SK-N-SH (cell line): ENCODE measurements at regions not wholly inside any gene's neighbourhood (a gene's known extent, or its start where the extent isn't known, plus 50 kb on each side); places are given as distances from the start of the nearest gene placed in this dataset.

Source experiments
- CTCF ChIA-PET: fragments of 300-600, 350-600 bp; formaldehyde crosslinking; extraction: SDS; loops from one replicate; lab custom pipeline; 2021; lab: Yijun Ruan, JAX
- POLR2A ChIA-PET: fragments of 350-600 bp; sonication (Branson Sonifier 250); formaldehyde crosslinking; extraction: SDS; loops from one replicate; lab custom pipeline; 2020; ENCODE audit warnings: antibody characterized with exemption, inconsistent platforms; lab: Yijun Ruan, JAX
- DNase-seq: peaks from one replicate; pipeline ENCODE4 v3.0.0; 2012
- H2AFZ ChIP-seq: fragments of 200-600 bp; sonication (generic); 2 replicates; pipeline ENCODE4 v1.8.1; 2016; ENCODE audit warnings: antibody characterized with exemption, mild to moderate bottlenecking, low read depth
- H3F3A ChIP-seq: fragments of 200-600 bp; sonication (generic); replicated peaks from 2 replicates; pipeline ENCODE3; 2016; ENCODE audit warnings: antibody characterized with exemption, mild to moderate bottlenecking; ENCODE audit not compliant: insufficient read depth
- H3K27ac ChIP-seq, 2 experiments: fragments of 200-500 bp in 1 of 2; fragments of 200-600 bp in 1 of 2; sonication (Bioruptor generic) in 1 of 2; sonication (generic), shearing (Covaris generic) in 1 of 2; 2 replicates each; pipeline versions ENCODE4 v1.5.1 to v1.6.1; 2014 to 2016; ENCODE audit warnings: low read depth in 2 of 2, inconsistent platforms in 1 of 2, low read length in 1 of 2, mild to moderate bottlenecking in 1 of 2, mixed read lengths in 1 of 2
- H3K27me3 ChIP-seq: fragments of 200-600 bp; sonication (generic), shearing (Covaris generic); 2 replicates; pipeline ENCODE4 v1.6.1; 2016; ENCODE audit warnings: mixed run types; ENCODE audit not compliant: insufficient read depth
- H3K36me3 ChIP-seq, 2 experiments: fragments of 200-500 bp in 1 of 2; fragments of 200-600 bp in 1 of 2; sonication (Bioruptor generic) in 1 of 2; sonication (generic) in 1 of 2; replicated peaks in 1 of 2; 2 replicates each; pipeline versions ENCODE3 to v1.5.1; 2014 to 2016; ENCODE audit warnings: low read length in 1 of 2, mild to moderate bottlenecking in 1 of 2; ENCODE audit not compliant: insufficient read depth in 2 of 2, control insufficient read depth in 1 of 2
- H3K4me1 ChIP-seq, 2 experiments: fragments of 200-500 bp in 1 of 2; fragments of 200-600 bp in 1 of 2; sonication (Bioruptor generic) in 1 of 2; sonication (generic), shearing (Covaris generic) in 1 of 2; 2 replicates each; pipeline versions ENCODE4 v1.5.1 to v1.6.1; 2014 to 2016; ENCODE audit warnings: low read depth in 1 of 2, low read length in 1 of 2, mixed run types in 1 of 2; ENCODE audit not compliant: insufficient read depth in 2 of 2, control insufficient read depth in 1 of 2
- H3K4me2 ChIP-seq: fragments of 200-600 bp; sonication (generic), shearing (Covaris generic); 2 replicates; pipeline ENCODE4 v1.6.1; 2017; ENCODE audit warnings: mixed run types
- H3K4me3 ChIP-seq, 2 experiments: fragments of 200-500 bp in 1 of 2; fragments of 200-600 bp in 1 of 2; sonication (Bioruptor generic) in 1 of 2; sonication (generic), shearing (Covaris generic) in 1 of 2; 2 replicates each; pipeline versions ENCODE4 v1.5.1 to v1.8.1; 2014 to 2016; ENCODE audit warnings: low read depth in 2 of 2, inconsistent platforms in 1 of 2, low read length in 1 of 2, mild to moderate bottlenecking in 1 of 2, mixed read lengths in 1 of 2, moderate library complexity in 1 of 2
- H3K79me2 ChIP-seq: fragments of 200-600 bp; sonication (generic); 2 replicates; pipeline ENCODE4 v1.8.1; 2017; ENCODE audit warnings: mild to moderate bottlenecking; ENCODE audit not compliant: insufficient read depth
- H3K9ac ChIP-seq: fragments of 200-600 bp; sonication (generic); 2 replicates; pipeline ENCODE4 v1.6.1; 2017; ENCODE audit warnings: mixed run types
- H3K9me2 ChIP-seq: fragments of 200-600 bp; sonication (generic); 2 replicates; pipeline ENCODE4 v1.6.1; 2017; ENCODE audit warnings: mixed run types
- H3K9me3 ChIP-seq: fragments of 200-600 bp; sonication (generic); 2 replicates; pipeline ENCODE4 v1.6.1; 2017; ENCODE audit warnings: mixed run types, mild to moderate bottlenecking, moderate library complexity
- H4K20me1 ChIP-seq: fragments of 200-600 bp; sonication (generic); 2 replicates; pipeline ENCODE4 v1.6.1; 2017; ENCODE audit warnings: mild to moderate bottlenecking, mixed run types; ENCODE audit not compliant: insufficient read depth
- CHD2 ChIP-seq: fragments of 150-350 bp; IDR thresholded peaks from 2 replicates; pipeline ENCODE4 v1.6.1; 2018; ENCODE audit warnings: low read length; ENCODE audit not compliant: partially characterized antibody
- EZH2phosphoT487 ChIP-seq: fragments of 200-600 bp; sonication (generic); IDR thresholded peaks from 2 replicates; pipeline ENCODE4 v1.6.1; 2017; ENCODE audit warnings: low read depth, mixed run types, mild to moderate bottlenecking, antibody characterized with exemption, moderate library complexity, borderline replicate concordance
- FOSL2 ChIP-seq: IDR thresholded peaks from 2 replicates; pipeline ENCODE4 v1.4.0; 2012; ENCODE audit warnings: low read depth, mild to moderate bottlenecking, moderate library complexity, borderline replicate concordance
- FOXJ3 ChIP-seq: sonication (generic); formaldehyde crosslinking; IDR thresholded peaks from 2 replicates; pipeline ENCODE4 v1.5.1; 2020; ENCODE audit warnings: mild to moderate bottlenecking, missing genetic modification reagents
- GATA2 ChIP-seq: sonication (generic); formaldehyde crosslinking; IDR thresholded peaks from 2 replicates; pipeline ENCODE4 v1.5.0; 2020; ENCODE audit warnings: mild to moderate bottlenecking, missing genetic modification reagents
- MXI1 ChIP-seq: IDR thresholded peaks from 2 replicates; pipeline ENCODE4 v1.6.1; 2012; ENCODE audit warnings: mild to moderate bottlenecking, low read depth, low read length, improper control_type of control experiment
- NRF1 ChIP-seq: IDR thresholded peaks from 2 replicates; pipeline ENCODE4 v1.6.1; 2012; ENCODE audit warnings: low read depth, mild to moderate bottlenecking, low read length
- POLR2AphosphoS5 ChIP-seq: IDR thresholded peaks from 2 replicates; pipeline ENCODE4 v1.6.1; 2012; ENCODE audit warnings: low read depth, low read length
- RAD21 ChIP-seq: IDR thresholded peaks from 2 replicates; pipeline ENCODE4 v1.6.1; 2012; ENCODE audit warnings: mild to moderate bottlenecking, low read length
- RCOR1 ChIP-seq: fragments of 150-350 bp; IDR thresholded peaks from 2 replicates; pipeline ENCODE4 v1.6.1; 2017; ENCODE audit warnings: antibody characterized with exemption, low read length
- RFX5 ChIP-seq: IDR thresholded peaks from 2 replicates; pipeline ENCODE4 v1.6.1; 2012; ENCODE audit warnings: mild to moderate bottlenecking, improper control_type of control experiment, low read length
- RXRA ChIP-seq: IDR thresholded peaks from 2 replicates; pipeline ENCODE4 v1.4.0; 2012; ENCODE audit warnings: low read depth, mild to moderate bottlenecking, borderline replicate concordance
- SIN3A ChIP-seq: IDR thresholded peaks from 2 replicates; pipeline ENCODE4 v1.6.1; 2012; ENCODE audit warnings: low read depth, mild to moderate bottlenecking, low read length, moderate library complexity, borderline replicate concordance
- TAF1 ChIP-seq: IDR thresholded peaks from 2 replicates; pipeline ENCODE4 v1.6.1; 2012; ENCODE audit warnings: low read depth, mild to moderate bottlenecking, low read length, moderate library complexity, borderline replicate concordance
- TCF12 ChIP-seq: IDR thresholded peaks from 2 replicates; pipeline ENCODE4 v1.4.0; 2012
- TEAD4 ChIP-seq: IDR thresholded peaks from 2 replicates; pipeline ENCODE4 v1.4.0; 2012; ENCODE audit warnings: mild to moderate bottlenecking, borderline replicate concordance; ENCODE audit not compliant: insufficient read depth
- YY1 ChIP-seq: IDR thresholded peaks from 2 replicates; pipeline ENCODE4 v1.4.0; 2012; ENCODE audit warnings: low read depth, mild to moderate bottlenecking
- WGBS: methylation state at CpG from one replicate; pipeline ENCODE4 v1.1.6; 2017; ENCODE audit warnings: low lambda C conversion rate; 5-methylcytosine and 5-hydroxymethylcytosine counted together
- TF ChIP-seq, protein P1 (sequence below): IDR thresholded peaks from 2 replicates; pipeline ENCODE4 v1.4.0; 2012; ENCODE audit warnings: low read depth, borderline replicate concordance
- TF ChIP-seq, protein P2 (sequence below): fragments of 200-600 bp; sonication (generic); IDR thresholded peaks from 2 replicates; pipeline ENCODE4 v1.6.1; 2017; ENCODE audit warnings: antibody characterized with exemption, mild to moderate bottlenecking, moderate library complexity
- TF ChIP-seq, protein P3 (sequence below): IDR thresholded peaks from 2 replicates; pipeline ENCODE4; 2012
- TF ChIP-seq, protein P4 (sequence below): fragments of 150-350 bp; IDR thresholded peaks from 2 replicates; pipeline ENCODE4 v1.6.1; 2017; ENCODE audit warnings: antibody characterized with exemption, low read length, low read depth, borderline replicate concordance
- TF ChIP-seq, protein P5 (sequence below): IDR thresholded peaks from 2 replicates; pipeline ENCODE4 v1.4.0; 2012; ENCODE audit warnings: low read depth, borderline replicate concordance

DNA sequence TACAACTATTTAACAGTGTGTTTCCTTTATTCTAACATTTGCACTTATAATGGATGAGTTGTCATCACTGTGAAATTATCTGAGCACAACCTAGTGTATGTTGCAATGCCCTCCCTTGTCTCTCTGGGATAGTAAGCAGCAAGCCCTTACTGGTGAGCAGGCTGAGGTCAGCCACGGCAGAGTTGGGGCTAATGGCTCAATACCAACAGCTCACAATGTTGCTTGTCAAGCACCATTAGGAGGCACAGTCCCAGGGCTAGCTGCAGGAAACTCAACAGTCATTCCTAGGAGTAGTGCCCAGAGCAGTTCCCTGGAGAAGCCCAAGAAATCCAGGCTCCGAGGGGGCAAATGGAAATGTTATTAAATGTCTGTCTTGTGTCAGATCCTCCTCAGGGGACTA lies 858.4 kb downstream of the GRID1 start (continued):
- TF ChIP-seq, protein P1, sequence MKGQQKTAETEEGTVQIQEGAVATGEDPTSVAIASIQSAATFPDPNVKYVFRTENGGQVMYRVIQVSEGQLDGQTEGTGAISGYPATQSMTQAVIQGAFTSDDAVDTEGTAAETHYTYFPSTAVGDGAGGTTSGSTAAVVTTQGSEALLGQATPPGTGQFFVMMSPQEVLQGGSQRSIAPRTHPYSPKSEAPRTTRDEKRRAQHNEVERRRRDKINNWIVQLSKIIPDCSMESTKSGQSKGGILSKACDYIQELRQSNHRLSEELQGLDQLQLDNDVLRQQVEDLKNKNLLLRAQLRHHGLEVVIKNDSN = no peak
- TF ChIP-seq EZH2phosphoT487 = no peak
- no peak for TF ChIP-seq RXRA
- TF ChIP-seq, protein P2, sequence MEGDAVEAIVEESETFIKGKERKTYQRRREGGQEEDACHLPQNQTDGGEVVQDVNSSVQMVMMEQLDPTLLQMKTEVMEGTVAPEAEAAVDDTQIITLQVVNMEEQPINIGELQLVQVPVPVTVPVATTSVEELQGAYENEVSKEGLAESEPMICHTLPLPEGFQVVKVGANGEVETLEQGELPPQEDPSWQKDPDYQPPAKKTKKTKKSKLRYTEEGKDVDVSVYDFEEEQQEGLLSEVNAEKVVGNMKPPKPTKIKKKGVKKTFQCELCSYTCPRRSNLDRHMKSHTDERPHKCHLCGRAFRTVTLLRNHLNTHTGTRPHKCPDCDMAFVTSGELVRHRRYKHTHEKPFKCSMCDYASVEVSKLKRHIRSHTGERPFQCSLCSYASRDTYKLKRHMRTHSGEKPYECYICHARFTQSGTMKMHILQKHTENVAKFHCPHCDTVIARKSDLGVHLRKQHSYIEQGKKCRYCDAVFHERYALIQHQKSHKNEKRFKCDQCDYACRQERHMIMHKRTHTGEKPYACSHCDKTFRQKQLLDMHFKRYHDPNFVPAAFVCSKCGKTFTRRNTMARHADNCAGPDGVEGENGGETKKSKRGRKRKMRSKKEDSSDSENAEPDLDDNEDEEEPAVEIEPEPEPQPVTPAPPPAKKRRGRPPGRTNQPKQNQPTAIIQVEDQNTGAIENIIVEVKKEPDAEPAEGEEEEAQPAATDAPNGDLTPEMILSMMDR = no peak
- TF ChIP-seq YY1 = no peak
- no peak for TF ChIP-seq MXI1
- no peak for TF ChIP-seq TAF1
- no peak for TF ChIP-seq RCOR1
- TF ChIP-seq TCF12 = no peak
- TF ChIP-seq, all 33 proteins: peak for 0

DNA sequence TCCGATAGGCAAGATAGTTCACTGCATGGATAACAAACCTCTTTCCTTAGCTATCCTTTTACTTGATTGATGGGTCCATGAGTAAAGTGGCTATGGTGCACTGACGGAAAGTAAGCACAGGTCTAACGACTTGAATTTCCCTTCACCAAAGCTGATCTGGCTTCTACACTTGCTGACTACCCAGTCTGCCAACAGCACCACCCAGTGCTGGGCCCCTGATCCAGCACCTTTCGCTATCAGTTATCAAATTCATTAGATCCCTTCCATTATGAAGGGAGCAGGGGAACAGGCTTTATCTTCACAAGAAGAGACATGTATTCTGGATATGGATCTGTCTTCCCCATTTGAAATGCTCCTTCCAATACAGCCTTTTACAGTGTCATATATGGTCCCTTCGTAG lies 855.9 kb downstream of the GRID1 start:
- no peak overlapping the region for H3K9ac ChIP-seq
- WGBS = 28% methylated on average over 5 of the region's 5 CpGs
- H3K79me2 ChIP-seq = no peaks in the 10 kb centered on the region
- H3K4me1 ChIP-seq = no peaks in the 10 kb centered on the region
- no peaks in the 10 kb centered on the region for H3K36me3 ChIP-seq
- no peaks in the 10 kb centered on the region for H4K20me1 ChIP-seq
- ChIA-PET CTCF (interaction anchor here (1.3 kb wide), 1 partner anchor 898 kb away, joined by 4 read pairs; no protein-coding TSS in a partner anchor), POLR2A (no interaction called here)
- H3F3A ChIP-seq = no peaks in the 10 kb centered on the region
- no peaks in the 10 kb centered on the region for H3K9me2 ChIP-seq
- H3K4me3 ChIP-seq = no peak overlapping the region
- no peak overlapping the region for H3K27ac ChIP-seq
- no peak for DNase-seq
- TF ChIP-seq RCOR1 = no peak
- no peak overlapping the region for H3K4me2 ChIP-seq
- H3K27me3 ChIP-seq = no peaks in the 10 kb centered on the region
- H2AFZ ChIP-seq = no peak overlapping the region
- H3K9me3 ChIP-seq = no peaks in the 10 kb centered on the region

DNA sequence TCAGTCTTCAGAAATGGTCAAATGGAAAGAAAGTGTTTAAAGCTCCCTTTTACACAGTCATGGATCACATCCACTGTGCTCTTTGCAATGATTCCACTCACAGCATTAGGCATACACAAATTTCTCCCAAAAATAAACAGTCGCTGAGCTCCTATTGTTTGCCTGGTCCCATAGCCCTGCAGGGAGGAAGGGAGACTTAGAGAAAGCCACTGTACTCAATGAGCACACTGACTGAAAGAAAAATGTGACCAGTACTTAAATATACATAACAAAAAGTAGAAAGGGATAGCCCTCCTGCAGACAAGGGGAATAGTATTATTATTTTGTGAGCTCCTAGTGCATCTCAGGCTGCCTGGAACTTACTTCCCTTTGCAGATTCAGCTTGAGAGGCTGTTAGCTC lies 853.2 kb downstream of the GRID1 start:
- Histone ChIP-seq H3K9ac (no peak overlapping the region), H4K20me1 (no peaks in the 10 kb centered on the region), H3K4me3 (no peak overlapping the region), H3K9me2 (no peaks in the 10 kb centered on the region), H3K4me2 (no peak overlapping the region), H3K27ac (no peak overlapping the region), H2AFZ (no peak overlapping the region), H3K4me1 (no peaks in the 10 kb centered on the region), H3K9me3 (no peaks in the 10 kb centered on the region), H3K79me2 (no peaks in the 10 kb centered on the region), H3K36me3 (no peaks in the 10 kb centered on the region), H3K27me3 (no peaks in the 10 kb centered on the region), H3F3A (no peaks in the 10 kb centered on the region)
- CTCF ChIA-PET = no interaction called here
- no peak for DNase-seq
- POLR2A ChIA-PET = no interaction called here
- WGBS = 11% methylated on average over 1 of the region's 1 CpG
- TF ChIP-seq, protein P3, sequence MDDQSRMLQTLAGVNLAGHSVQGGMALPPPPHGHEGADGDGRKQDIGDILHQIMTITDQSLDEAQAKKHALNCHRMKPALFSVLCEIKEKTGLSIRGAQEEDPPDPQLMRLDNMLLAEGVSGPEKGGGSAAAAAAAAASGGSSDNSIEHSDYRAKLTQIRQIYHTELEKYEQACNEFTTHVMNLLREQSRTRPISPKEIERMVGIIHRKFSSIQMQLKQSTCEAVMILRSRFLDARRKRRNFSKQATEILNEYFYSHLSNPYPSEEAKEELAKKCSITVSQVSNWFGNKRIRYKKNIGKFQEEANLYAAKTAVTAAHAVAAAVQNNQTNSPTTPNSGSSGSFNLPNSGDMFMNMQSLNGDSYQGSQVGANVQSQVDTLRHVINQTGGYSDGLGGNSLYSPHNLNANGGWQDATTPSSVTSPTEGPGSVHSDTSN = no peak
- TF ChIP-seq TAF1 (no peak), GATA2 (CRISPR knock-in tag) (no peak), TEAD4 (no peak), CHD2 (no peak), RAD21 (no peak), YY1 (no peak), TCF12 (no peak), POLR2AphosphoS5 (no peak), RFX5 (no peak), FOXJ3 (CRISPR knock-in tag) (no peak), NRF1 (no peak), FOSL2 (no peak), SIN3A (no peak)
- TF ChIP-seq, protein P4, sequence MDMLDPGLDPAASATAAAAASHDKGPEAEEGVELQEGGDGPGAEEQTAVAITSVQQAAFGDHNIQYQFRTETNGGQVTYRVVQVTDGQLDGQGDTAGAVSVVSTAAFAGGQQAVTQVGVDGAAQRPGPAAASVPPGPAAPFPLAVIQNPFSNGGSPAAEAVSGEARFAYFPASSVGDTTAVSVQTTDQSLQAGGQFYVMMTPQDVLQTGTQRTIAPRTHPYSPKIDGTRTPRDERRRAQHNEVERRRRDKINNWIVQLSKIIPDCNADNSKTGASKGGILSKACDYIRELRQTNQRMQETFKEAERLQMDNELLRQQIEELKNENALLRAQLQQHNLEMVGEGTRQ = no peak
- TF ChIP-seq, protein P5, sequence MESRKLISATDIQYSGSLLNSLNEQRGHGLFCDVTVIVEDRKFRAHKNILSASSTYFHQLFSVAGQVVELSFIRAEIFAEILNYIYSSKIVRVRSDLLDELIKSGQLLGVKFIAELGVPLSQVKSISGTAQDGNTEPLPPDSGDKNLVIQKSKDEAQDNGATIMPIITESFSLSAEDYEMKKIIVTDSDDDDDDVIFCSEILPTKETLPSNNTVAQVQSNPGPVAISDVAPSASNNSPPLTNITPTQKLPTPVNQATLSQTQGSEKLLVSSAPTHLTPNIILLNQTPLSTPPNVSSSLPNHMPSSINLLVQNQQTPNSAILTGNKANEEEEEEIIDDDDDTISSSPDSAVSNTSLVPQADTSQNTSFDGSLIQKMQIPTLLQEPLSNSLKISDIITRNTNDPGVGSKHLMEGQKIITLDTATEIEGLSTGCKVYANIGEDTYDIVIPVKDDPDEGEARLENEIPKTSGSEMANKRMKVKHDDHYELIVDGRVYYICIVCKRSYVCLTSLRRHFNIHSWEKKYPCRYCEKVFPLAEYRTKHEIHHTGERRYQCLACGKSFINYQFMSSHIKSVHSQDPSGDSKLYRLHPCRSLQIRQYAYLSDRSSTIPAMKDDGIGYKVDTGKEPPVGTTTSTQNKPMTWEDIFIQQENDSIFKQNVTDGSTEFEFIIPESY = no peak
